Liver (tissue), 8 donors: ENCODE measurements at regions not wholly inside any gene's neighbourhood (a gene's known extent, or its start where the extent isn't known, plus 50 kb on each side); places are given as distances from the start of the nearest gene placed in this dataset.

Experiments used
- DNase-seq: peaks from one replicate; pipeline ENCODE4 v3.0.0-alpha.2; 2017; ENCODE audit warnings: low spot score
- H3K27ac ChIP-seq, 2 donors: one replicate each; pipeline ENCODE4 v1.7.0; 2013; ENCODE audit warnings: inconsistent platforms in 2 of 2, low read length in 2 of 2, control low read depth in 1 of 2, low read depth in 1 of 2, mild to moderate bottlenecking in 1 of 2
- H3K27me3 ChIP-seq, 4 donors: one replicate each; pipeline versions ENCODE4 v1.6.1 to v1.7.0; 2013; ENCODE audit warnings: low read length in 3 of 4, inconsistent platforms in 1 of 4, mild to moderate bottlenecking in 1 of 4, moderate library complexity in 1 of 4; ENCODE audit not compliant: control insufficient read depth in 4 of 4, insufficient read depth in 4 of 4
- H3K36me3 ChIP-seq, 4 donors: one replicate each; pipeline versions ENCODE4 v1.6.1 to v1.7.0; 2013; ENCODE audit warnings: low read length in 3 of 4, mild to moderate bottlenecking in 3 of 4, low read depth in 1 of 4, moderate library complexity in 1 of 4; ENCODE audit not compliant: control insufficient read depth in 4 of 4, insufficient read depth in 3 of 4
- H3K4me1 ChIP-seq, 4 donors: one replicate each; pipeline versions ENCODE4 v1.6.1 to v1.7.0; 2013; ENCODE audit warnings: low read length in 3 of 4, mild to moderate bottlenecking in 3 of 4, moderate library complexity in 1 of 4; ENCODE audit not compliant: control insufficient read depth in 4 of 4, insufficient read depth in 4 of 4
- H3K4me3 ChIP-seq, 3 donors: one replicate each; pipeline versions ENCODE4 v1.6.1 to v1.7.0; 2013; ENCODE audit warnings: low read length in 3 of 3, control low read depth in 1 of 3, low read depth in 1 of 3, mild to moderate bottlenecking in 1 of 3
- H3K9ac ChIP-seq, 2 donors: one replicate each; pipeline ENCODE4 v1.7.0; 2013; ENCODE audit warnings: low read length in 2 of 2, mild to moderate bottlenecking in 2 of 2, moderate library complexity in 2 of 2, control low read depth in 1 of 2, low read depth in 1 of 2
- H3K9me3 ChIP-seq, 4 donors: one replicate each; pipeline versions ENCODE4 v1.6.1 to v1.7.0; 2013; ENCODE audit warnings: low read length in 3 of 4; ENCODE audit not compliant: control insufficient read depth in 4 of 4
- FOXA2 ChIP-seq: IDR thresholded peaks from 2 replicates; pipeline ENCODE4 v1.6.1; 2016; ENCODE audit warnings: antibody characterized with exemption
- GABPA ChIP-seq, 2 donors: IDR thresholded peaks in 1 of 2; conservative IDR thresholded peaks in 1 of 2; 2 replicates each; pipeline ENCODE4 v1.6.1; 2016; ENCODE audit warnings: antibody characterized with exemption in 2 of 2, mild to moderate bottlenecking in 1 of 2, moderate library complexity in 1 of 2
- HNF4A ChIP-seq, 2 donors: conservative IDR thresholded peaks; 2 replicates each; pipeline ENCODE4 v1.6.1; 2016; ENCODE audit warnings: antibody characterized with exemption in 2 of 2, mild to moderate bottlenecking in 2 of 2
- RAD21 ChIP-seq, 2 donors: IDR thresholded peaks; 2 replicates each; pipeline ENCODE4 v1.6.1; 2016; ENCODE audit warnings: antibody characterized with exemption in 2 of 2, mild to moderate bottlenecking in 2 of 2
- RXRA ChIP-seq, 2 donors: IDR thresholded peaks; 2 replicates each; pipeline ENCODE4 v1.6.1; 2017 to 2018; ENCODE audit warnings: antibody characterized with exemption in 2 of 2, mild to moderate bottlenecking in 1 of 2
- SP1 ChIP-seq: IDR thresholded peaks from 2 replicates; pipeline ENCODE4 v1.6.1; 2018; ENCODE audit warnings: antibody characterized with exemption, mild to moderate bottlenecking
- TAF1 ChIP-seq: conservative IDR thresholded peaks from 2 replicates; pipeline ENCODE4 v1.6.1; 2016; ENCODE audit warnings: antibody characterized with exemption, mild to moderate bottlenecking
- YY1 ChIP-seq: IDR thresholded peaks from 2 replicates; pipeline ENCODE4 v1.6.1; 2016; ENCODE audit warnings: antibody characterized with exemption, mild to moderate bottlenecking
- WGBS: extraction: QIAGEN DNeasy Blood & Tissue Kit; methylation state at CpG from one replicate; pipeline ENCODE4 v1.1.7; 2013; 5-methylcytosine and 5-hydroxymethylcytosine counted together
- TF ChIP-seq, protein P1 (sequence below): fragments of 150-350 bp; IDR thresholded peaks from 2 replicates; pipeline ENCODE4 v1.5.1; 2017; ENCODE audit warnings: improper control_type of control experiment, low read depth, low read length; ENCODE audit not compliant: missing input control
- TF ChIP-seq, protein P2 (sequence below): IDR thresholded peaks from 2 replicates; pipeline ENCODE4 v1.6.1; 2016; ENCODE audit warnings: antibody characterized with exemption
- TF ChIP-seq, protein P3 (sequence below): IDR thresholded peaks from 2 replicates; pipeline ENCODE4 v1.6.1; 2016; ENCODE audit warnings: antibody characterized with exemption, mild to moderate bottlenecking
- donor health status: healthy.
- donor health status: healthy.
- donor health status: healthy.
- donor health status: healthy.
- donor health status: healthy.

DNA sequence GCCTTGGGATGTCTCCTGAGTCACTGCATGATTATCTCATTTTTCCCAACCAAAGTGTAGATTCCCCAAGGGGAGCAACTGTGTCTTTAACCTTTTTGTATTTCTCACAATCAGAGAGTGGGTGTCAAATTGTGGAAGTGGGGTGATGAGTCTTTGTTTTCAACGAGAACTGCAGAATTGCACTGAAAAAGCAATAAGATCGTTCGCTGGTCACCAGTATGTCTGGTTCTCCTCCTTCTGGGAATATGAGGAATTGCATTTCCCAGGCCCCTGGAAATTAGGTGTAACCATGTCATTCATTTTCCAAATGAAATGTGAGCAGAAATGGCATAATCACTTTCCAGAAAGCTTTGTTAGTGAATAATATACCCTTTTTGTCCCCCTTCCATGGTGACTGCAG is 326.9 kb downstream of the GPAM start:
- Histone ChIP-seq H3K9ac (no peak overlapping the region), H3K36me3 (no peaks in the 10 kb centered on the region), H3K27me3 (no peaks in the 10 kb centered on the region), H3K4me3 (no peak overlapping the region), H3K27ac (no peak overlapping the region), H3K4me1 (no peaks in the 10 kb centered on the region), H3K9me3 (no peaks in the 10 kb centered on the region)
- DNase-seq, result no peak
- TF ChIP-seq, protein P1, sequence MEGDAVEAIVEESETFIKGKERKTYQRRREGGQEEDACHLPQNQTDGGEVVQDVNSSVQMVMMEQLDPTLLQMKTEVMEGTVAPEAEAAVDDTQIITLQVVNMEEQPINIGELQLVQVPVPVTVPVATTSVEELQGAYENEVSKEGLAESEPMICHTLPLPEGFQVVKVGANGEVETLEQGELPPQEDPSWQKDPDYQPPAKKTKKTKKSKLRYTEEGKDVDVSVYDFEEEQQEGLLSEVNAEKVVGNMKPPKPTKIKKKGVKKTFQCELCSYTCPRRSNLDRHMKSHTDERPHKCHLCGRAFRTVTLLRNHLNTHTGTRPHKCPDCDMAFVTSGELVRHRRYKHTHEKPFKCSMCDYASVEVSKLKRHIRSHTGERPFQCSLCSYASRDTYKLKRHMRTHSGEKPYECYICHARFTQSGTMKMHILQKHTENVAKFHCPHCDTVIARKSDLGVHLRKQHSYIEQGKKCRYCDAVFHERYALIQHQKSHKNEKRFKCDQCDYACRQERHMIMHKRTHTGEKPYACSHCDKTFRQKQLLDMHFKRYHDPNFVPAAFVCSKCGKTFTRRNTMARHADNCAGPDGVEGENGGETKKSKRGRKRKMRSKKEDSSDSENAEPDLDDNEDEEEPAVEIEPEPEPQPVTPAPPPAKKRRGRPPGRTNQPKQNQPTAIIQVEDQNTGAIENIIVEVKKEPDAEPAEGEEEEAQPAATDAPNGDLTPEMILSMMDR, result peak; percentile 11
- TF ChIP-seq RAD21 (IDR thresholded peaks at IDR 0.05) (peak; percentile 11 to 21), TAF1 (no peak), GABPA (IDR thresholded peaks at IDR 0.05 in 1 of 2, conservative IDR thresholded peaks at IDR 0.05 in 1 of 2) (no peak)
- TF ChIP-seq, protein P2, sequence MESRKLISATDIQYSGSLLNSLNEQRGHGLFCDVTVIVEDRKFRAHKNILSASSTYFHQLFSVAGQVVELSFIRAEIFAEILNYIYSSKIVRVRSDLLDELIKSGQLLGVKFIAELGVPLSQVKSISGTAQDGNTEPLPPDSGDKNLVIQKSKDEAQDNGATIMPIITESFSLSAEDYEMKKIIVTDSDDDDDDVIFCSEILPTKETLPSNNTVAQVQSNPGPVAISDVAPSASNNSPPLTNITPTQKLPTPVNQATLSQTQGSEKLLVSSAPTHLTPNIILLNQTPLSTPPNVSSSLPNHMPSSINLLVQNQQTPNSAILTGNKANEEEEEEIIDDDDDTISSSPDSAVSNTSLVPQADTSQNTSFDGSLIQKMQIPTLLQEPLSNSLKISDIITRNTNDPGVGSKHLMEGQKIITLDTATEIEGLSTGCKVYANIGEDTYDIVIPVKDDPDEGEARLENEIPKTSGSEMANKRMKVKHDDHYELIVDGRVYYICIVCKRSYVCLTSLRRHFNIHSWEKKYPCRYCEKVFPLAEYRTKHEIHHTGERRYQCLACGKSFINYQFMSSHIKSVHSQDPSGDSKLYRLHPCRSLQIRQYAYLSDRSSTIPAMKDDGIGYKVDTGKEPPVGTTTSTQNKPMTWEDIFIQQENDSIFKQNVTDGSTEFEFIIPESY, result no peak
- 77% methylated on average over 3 of the region's 3 CpGs for WGBS

DNA sequence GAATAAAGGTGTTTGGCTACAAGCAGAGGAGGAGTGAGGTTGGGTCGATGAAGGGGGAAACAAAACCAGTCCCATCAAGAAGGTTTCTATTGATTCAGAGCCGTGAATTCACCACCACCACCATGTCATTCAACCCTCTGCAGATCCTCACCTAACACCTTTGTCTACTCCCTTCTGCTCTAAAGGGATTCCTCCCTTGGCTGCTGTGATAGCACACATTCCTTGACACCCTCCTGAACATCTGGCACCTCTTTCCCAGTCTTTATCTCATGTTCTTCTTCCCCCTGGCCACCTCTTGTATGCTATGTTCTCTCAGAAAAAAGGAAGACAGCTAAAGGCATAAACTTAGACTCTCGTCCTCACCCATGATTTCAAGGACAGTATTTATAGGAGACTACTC is 318.0 kb downstream of the GPAM start:
- Histone ChIP-seq H3K4me3 (no peak overlapping the region), H3K9ac (no peak overlapping the region), H3K27me3 (no peaks in the 10 kb centered on the region), H3K27ac (no peak overlapping the region), H3K9me3 (no peaks in the 10 kb centered on the region), H3K4me1 (no peaks in the 10 kb centered on the region), H3K36me3 (no peaks in the 10 kb centered on the region)
- TF ChIP-seq SP1 (no peak), FOXA2 (no peak), YY1 (no peak), RXRA (IDR thresholded peaks at IDR 0.05) (no peak), HNF4A (conservative IDR thresholded peaks at IDR 0.05) (no peak), TAF1 (no peak)
- TF ChIP-seq, protein P2, result no peak
- TF ChIP-seq, protein P1, result no peak
- TF ChIP-seq, protein P3, sequence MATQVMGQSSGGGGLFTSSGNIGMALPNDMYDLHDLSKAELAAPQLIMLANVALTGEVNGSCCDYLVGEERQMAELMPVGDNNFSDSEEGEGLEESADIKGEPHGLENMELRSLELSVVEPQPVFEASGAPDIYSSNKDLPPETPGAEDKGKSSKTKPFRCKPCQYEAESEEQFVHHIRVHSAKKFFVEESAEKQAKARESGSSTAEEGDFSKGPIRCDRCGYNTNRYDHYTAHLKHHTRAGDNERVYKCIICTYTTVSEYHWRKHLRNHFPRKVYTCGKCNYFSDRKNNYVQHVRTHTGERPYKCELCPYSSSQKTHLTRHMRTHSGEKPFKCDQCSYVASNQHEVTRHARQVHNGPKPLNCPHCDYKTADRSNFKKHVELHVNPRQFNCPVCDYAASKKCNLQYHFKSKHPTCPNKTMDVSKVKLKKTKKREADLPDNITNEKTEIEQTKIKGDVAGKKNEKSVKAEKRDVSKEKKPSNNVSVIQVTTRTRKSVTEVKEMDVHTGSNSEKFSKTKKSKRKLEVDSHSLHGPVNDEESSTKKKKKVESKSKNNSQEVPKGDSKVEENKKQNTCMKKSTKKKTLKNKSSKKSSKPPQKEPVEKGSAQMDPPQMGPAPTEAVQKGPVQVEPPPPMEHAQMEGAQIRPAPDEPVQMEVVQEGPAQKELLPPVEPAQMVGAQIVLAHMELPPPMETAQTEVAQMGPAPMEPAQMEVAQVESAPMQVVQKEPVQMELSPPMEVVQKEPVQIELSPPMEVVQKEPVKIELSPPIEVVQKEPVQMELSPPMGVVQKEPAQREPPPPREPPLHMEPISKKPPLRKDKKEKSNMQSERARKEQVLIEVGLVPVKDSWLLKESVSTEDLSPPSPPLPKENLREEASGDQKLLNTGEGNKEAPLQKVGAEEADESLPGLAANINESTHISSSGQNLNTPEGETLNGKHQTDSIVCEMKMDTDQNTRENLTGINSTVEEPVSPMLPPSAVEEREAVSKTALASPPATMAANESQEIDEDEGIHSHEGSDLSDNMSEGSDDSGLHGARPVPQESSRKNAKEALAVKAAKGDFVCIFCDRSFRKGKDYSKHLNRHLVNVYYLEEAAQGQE, result no peak
- WGBS, result 74% methylated on average over 3 of the region's 3 CpGs
- no peak for DNase-seq
